HCT116 (cell line): ENCODE measurements at regions not wholly inside any gene's neighbourhood (a gene's known extent, or its start where the extent isn't known, plus 50 kb on each side); places are given as distances from the start of the nearest gene placed in this dataset.

Experiments used
- ATAC-seq: fragments of 200-7000 bp; cut with Tn5 transposase; 2 replicates; pipeline ENCODE4 v1.9.1; 2020; ENCODE audit warnings: mild to moderate bottlenecking, moderate library complexity
- BruUV-seq: library from RNA; stranded (reverse); fragments of 400-500 nt; replicated peaks from 2 replicates; lab custom pipeline; 2021; lab: Mats Ljungman, UMichigan
- CTCF ChIA-PET: fragments of 300-600 bp; sonication (Branson Sonifier 250); formaldehyde crosslinking; loops from one replicate; lab custom pipeline; 2021; ENCODE audit warnings: antibody characterized with exemption; lab: Charles Lee
- POLR2A ChIA-PET: fragments of 300-600, 350-600 bp; sonication (Branson Sonifier 250); formaldehyde crosslinking; loops from one replicate; lab custom pipeline; 2021; ENCODE audit warnings: antibody characterized with exemption; lab: Charles Lee
- RAD21 ChIA-PET, 2 experiments: fragments of 300-600 bp; sonication (Branson Sonifier 250); formaldehyde crosslinking; loops; one replicate each; lab custom pipeline; 2023; ENCODE audit warnings: low total read pairs in 2 of 2; ENCODE audit not compliant: uncharacterized antibody in 2 of 2, unreplicated experiment in 2 of 2, low non-redundant PET in 1 of 2; lab: Charles Lee
- DNase-seq: peaks from one replicate; pipeline ENCODE4 v3.0.0-alpha.2; 2010; ENCODE audit warnings: low read depth, low spot score
- H2AFZ ChIP-seq: fragments of 200-600 bp; shearing (Covaris generic), sonication (generic); 2 replicates; pipeline ENCODE4 v1.6.1; 2017; ENCODE audit warnings: low read depth, mixed run types, mixed read lengths, antibody characterized with exemption, low read length; ENCODE audit not compliant: poor library complexity, severe bottlenecking
- H3K27ac ChIP-seq: 2 replicates; pipeline ENCODE4 v1.5.1; 2012; ENCODE audit warnings: low read depth, low read length
- H3K27me3 ChIP-seq: fragments of 200-600 bp; sonication (generic); 2 replicates; pipeline ENCODE4 v1.6.1; 2016; ENCODE audit warnings: mixed run types, low read length, mixed read lengths; ENCODE audit not compliant: insufficient read depth
- H3K36me3 ChIP-seq, 2 experiments: fragments of 200-500 bp in 1 of 2; fragments of 200-600 bp in 1 of 2; sonication (Bioruptor generic) in 1 of 2; sonication (generic) in 1 of 2; 2 replicates each; pipeline versions ENCODE4 v1.5.1 to v1.6.1; 2014 to 2016; ENCODE audit warnings: low read length in 2 of 2, inconsistent platforms in 1 of 2, mixed read lengths in 1 of 2, mixed run types in 1 of 2; ENCODE audit not compliant: insufficient read depth in 2 of 2, control insufficient read depth in 1 of 2
- H3K4me1 ChIP-seq, 2 experiments: fragments of 200-600 bp in 1 of 2; sonication (generic) in 1 of 2; 2 replicates each; pipeline versions ENCODE4 v1.5.1 to v1.6.1; 2012 to 2017; ENCODE audit warnings: low read length in 2 of 2, inconsistent platforms in 1 of 2, mild to moderate bottlenecking in 1 of 2, mixed read lengths in 1 of 2, mixed run types in 1 of 2, moderate library complexity in 1 of 2; ENCODE audit not compliant: insufficient read depth in 2 of 2, control insufficient read depth in 1 of 2
- H3K4me2 ChIP-seq: fragments of 200-600 bp; sonication (generic); 2 replicates; pipeline ENCODE4 v1.6.1; 2017; ENCODE audit warnings: mixed run types, low read length, mixed read lengths
- H3K4me3 ChIP-seq, 2 experiments: fragments of 200-600 bp in 1 of 2; sonication (generic) in 1 of 2; replicated peaks in 1 of 2; 2 replicates each; pipeline ENCODE4 v1.5.1; 2011 to 2016; ENCODE audit warnings: low read length in 2 of 2, control low read depth in 1 of 2, low read depth in 1 of 2, mild to moderate bottlenecking in 1 of 2, mixed read lengths in 1 of 2, mixed run types in 1 of 2
- H3K79me2 ChIP-seq: fragments of 200-600 bp; sonication (generic); 2 replicates; pipeline ENCODE4 v1.6.1; 2017; ENCODE audit warnings: mild to moderate bottlenecking, mixed run types, low read length, moderate library complexity, mixed read lengths; ENCODE audit not compliant: insufficient read depth
- H3K9ac ChIP-seq: fragments of 200-600 bp; sonication (generic); 2 replicates; pipeline ENCODE4 v1.6.1; 2016; ENCODE audit warnings: low read length, mixed read lengths
- H3K9me2 ChIP-seq: fragments of 200-600 bp; sonication (generic), shearing (Covaris generic); 2 replicates; pipeline ENCODE4 v1.6.1; 2017; ENCODE audit warnings: mixed run types, mild to moderate bottlenecking, moderate library complexity; ENCODE audit not compliant: insufficient read depth
- H3K9me3 ChIP-seq, 2 experiments: fragments of 200-500 bp in 1 of 2; fragments of 200-600 bp in 1 of 2; sonication (Bioruptor generic) in 1 of 2; sonication (generic) in 1 of 2; 2 replicates each; pipeline ENCODE4 v1.6.1; 2014 to 2017; ENCODE audit warnings: low read length in 2 of 2, mixed read lengths in 2 of 2, inconsistent platforms in 1 of 2, low read depth in 1 of 2, mild to moderate bottlenecking in 1 of 2, mixed run types in 1 of 2, moderate library complexity in 1 of 2; ENCODE audit not compliant: control insufficient read depth in 1 of 2, insufficient read depth in 1 of 2
- H4K20me1 ChIP-seq: fragments of 200-600 bp; sonication (generic), shearing (Covaris generic); 2 replicates; pipeline ENCODE4 v1.6.1; 2017; ENCODE audit warnings: mixed run types, mild to moderate bottlenecking, moderate library complexity; ENCODE audit not compliant: insufficient read depth
- CEBPB ChIP-seq: IDR thresholded peaks from 2 replicates; pipeline ENCODE4 v1.6.1; 2012; ENCODE audit warnings: low read depth
- EGR1 ChIP-seq: IDR thresholded peaks from 2 replicates; pipeline ENCODE4 v1.6.1; 2012; ENCODE audit warnings: low read depth
- EZH2 ChIP-seq: fragments of 200-600 bp; sonication (generic); IDR thresholded peaks from 2 replicates; pipeline ENCODE4 v1.6.1; 2017; ENCODE audit warnings: antibody characterized with exemption, mixed run types
- FOSL1 ChIP-seq: IDR thresholded peaks from 2 replicates; pipeline ENCODE4 v1.6.1; 2012; ENCODE audit warnings: low read depth
- POLR2A ChIP-seq: IDR thresholded peaks from 2 replicates; pipeline ENCODE4 v1.7.0; 2011; ENCODE audit warnings: borderline replicate concordance; ENCODE audit not compliant: insufficient read depth, insufficient read length; ENCODE audit errors: extremely low read depth
- POLR2AphosphoS5 ChIP-seq: IDR thresholded peaks from 2 replicates; pipeline ENCODE4 v1.6.1; 2011; ENCODE audit warnings: mild to moderate bottlenecking, low read depth, low read length, moderate library complexity
- TCF7L2 ChIP-seq: IDR thresholded peaks from 2 replicates; pipeline ENCODE4 v1.7.0; 2011; ENCODE audit warnings: borderline replicate concordance, inconsistent platforms; ENCODE audit not compliant: insufficient read depth, insufficient read length; ENCODE audit errors: extremely low read depth
- ZNF274 ChIP-seq: fragments of 200-500 bp; sonication (Bioruptor generic); IDR thresholded peaks from 2 replicates; pipeline ENCODE4 v1.6.1; 2014; ENCODE audit warnings: mild to moderate bottlenecking, low read depth, low read length, inconsistent platforms
- intact Hi-C: fragments of 100-400 bp; cut with micrococcal nuclease; formaldehyde crosslinking; loops from 2 replicates; pipeline ENCODE4 v1.10.0; 2022
- TF ChIP-seq, protein P1 (sequence below), 3 experiments: fragments of 200-600 bp in 1 of 3; sonication (generic) in 1 of 3; IDR thresholded peaks in 2 of 3; conservative IDR thresholded peaks in 1 of 3; 2 replicates each; pipeline ENCODE4 v1.5.1; 2012 to 2017; ENCODE audit warnings: low read depth in 2 of 3, low read length in 2 of 3, antibody characterized with exemption in 1 of 3, borderline replicate concordance in 1 of 3, control low read depth in 1 of 3, mild to moderate bottlenecking in 1 of 3, mixed read lengths in 1 of 3, mixed run types in 1 of 3, moderate library complexity in 1 of 3; ENCODE audit not compliant: insufficient read depth in 1 of 3
- TF ChIP-seq, protein P2 (sequence below): IDR thresholded peaks from 2 replicates; pipeline ENCODE4 v1.6.1; 2012
- TF ChIP-seq, protein P3 (sequence below): IDR thresholded peaks from 2 replicates; pipeline ENCODE4 v1.6.1; 2011; ENCODE audit warnings: mild to moderate bottlenecking, low read length, moderate library complexity; ENCODE audit not compliant: insufficient replicate concordance; ENCODE audit errors: extremely low read depth
- TF ChIP-seq, protein P4 (sequence below): IDR thresholded peaks from 2 replicates; pipeline ENCODE4 v1.6.1; 2012; ENCODE audit warnings: low read depth

GRCh38 chr17:34478244-34478643 is 101.1 kb upstream of the TMEM132E start:
- Histone ChIP-seq H3K79me2 (no peaks in the 10 kb centered on the region), H3K4me2 (no peak overlapping the region), H3K9ac (no peak overlapping the region), H3K4me3 (no peak overlapping the region), H3K27me3 (peaks cover 28% of the 10 kb centered on the region), H3K27ac (no peak overlapping the region), H3K36me3 (no peaks in the 10 kb centered on the region), H3K4me1 (no peaks in the 10 kb centered on the region), H2AFZ (no peak overlapping the region), H4K20me1 (no peaks in the 10 kb centered on the region), H3K9me3 (no peaks in the 10 kb centered on the region), H3K9me2 (no peaks in the 10 kb centered on the region)
- RAD21 ChIA-PET, result no interaction called here
- ATAC-seq (no peak), DNase-seq (no peak)
- intact Hi-C loops, result no loop called here
- POLR2A ChIA-PET, result no interaction called here
- TF ChIP-seq CEBPB, result no peak
- TF ChIP-seq, protein P1, sequence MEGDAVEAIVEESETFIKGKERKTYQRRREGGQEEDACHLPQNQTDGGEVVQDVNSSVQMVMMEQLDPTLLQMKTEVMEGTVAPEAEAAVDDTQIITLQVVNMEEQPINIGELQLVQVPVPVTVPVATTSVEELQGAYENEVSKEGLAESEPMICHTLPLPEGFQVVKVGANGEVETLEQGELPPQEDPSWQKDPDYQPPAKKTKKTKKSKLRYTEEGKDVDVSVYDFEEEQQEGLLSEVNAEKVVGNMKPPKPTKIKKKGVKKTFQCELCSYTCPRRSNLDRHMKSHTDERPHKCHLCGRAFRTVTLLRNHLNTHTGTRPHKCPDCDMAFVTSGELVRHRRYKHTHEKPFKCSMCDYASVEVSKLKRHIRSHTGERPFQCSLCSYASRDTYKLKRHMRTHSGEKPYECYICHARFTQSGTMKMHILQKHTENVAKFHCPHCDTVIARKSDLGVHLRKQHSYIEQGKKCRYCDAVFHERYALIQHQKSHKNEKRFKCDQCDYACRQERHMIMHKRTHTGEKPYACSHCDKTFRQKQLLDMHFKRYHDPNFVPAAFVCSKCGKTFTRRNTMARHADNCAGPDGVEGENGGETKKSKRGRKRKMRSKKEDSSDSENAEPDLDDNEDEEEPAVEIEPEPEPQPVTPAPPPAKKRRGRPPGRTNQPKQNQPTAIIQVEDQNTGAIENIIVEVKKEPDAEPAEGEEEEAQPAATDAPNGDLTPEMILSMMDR (IDR thresholded peaks at IDR 0.05 in 2 of 3, conservative IDR thresholded peaks at IDR 0.05 in 1 of 3; ENCODE audit: borderline replicate concordance in 1 of 3, insufficient read depth in 1 of 3, low read depth in 2 of 3, low read length in 2 of 3), result no peak
- TF ChIP-seq POLR2A, result no peak
- no peak for TF ChIP-seq EZH2
- TF ChIP-seq FOSL1, result no peak
- TF ChIP-seq, protein P2, sequence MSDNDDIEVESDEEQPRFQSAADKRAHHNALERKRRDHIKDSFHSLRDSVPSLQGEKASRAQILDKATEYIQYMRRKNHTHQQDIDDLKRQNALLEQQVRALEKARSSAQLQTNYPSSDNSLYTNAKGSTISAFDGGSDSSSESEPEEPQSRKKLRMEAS, result no peak
- TF ChIP-seq, protein P3, sequence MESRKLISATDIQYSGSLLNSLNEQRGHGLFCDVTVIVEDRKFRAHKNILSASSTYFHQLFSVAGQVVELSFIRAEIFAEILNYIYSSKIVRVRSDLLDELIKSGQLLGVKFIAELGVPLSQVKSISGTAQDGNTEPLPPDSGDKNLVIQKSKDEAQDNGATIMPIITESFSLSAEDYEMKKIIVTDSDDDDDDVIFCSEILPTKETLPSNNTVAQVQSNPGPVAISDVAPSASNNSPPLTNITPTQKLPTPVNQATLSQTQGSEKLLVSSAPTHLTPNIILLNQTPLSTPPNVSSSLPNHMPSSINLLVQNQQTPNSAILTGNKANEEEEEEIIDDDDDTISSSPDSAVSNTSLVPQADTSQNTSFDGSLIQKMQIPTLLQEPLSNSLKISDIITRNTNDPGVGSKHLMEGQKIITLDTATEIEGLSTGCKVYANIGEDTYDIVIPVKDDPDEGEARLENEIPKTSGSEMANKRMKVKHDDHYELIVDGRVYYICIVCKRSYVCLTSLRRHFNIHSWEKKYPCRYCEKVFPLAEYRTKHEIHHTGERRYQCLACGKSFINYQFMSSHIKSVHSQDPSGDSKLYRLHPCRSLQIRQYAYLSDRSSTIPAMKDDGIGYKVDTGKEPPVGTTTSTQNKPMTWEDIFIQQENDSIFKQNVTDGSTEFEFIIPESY, result no peak
- no peak for TF ChIP-seq EGR1
- TF ChIP-seq TCF7L2, result no peak
- TF ChIP-seq ZNF274, result no peak
- no peak for TF ChIP-seq POLR2AphosphoS5
- TF ChIP-seq, protein P4, sequence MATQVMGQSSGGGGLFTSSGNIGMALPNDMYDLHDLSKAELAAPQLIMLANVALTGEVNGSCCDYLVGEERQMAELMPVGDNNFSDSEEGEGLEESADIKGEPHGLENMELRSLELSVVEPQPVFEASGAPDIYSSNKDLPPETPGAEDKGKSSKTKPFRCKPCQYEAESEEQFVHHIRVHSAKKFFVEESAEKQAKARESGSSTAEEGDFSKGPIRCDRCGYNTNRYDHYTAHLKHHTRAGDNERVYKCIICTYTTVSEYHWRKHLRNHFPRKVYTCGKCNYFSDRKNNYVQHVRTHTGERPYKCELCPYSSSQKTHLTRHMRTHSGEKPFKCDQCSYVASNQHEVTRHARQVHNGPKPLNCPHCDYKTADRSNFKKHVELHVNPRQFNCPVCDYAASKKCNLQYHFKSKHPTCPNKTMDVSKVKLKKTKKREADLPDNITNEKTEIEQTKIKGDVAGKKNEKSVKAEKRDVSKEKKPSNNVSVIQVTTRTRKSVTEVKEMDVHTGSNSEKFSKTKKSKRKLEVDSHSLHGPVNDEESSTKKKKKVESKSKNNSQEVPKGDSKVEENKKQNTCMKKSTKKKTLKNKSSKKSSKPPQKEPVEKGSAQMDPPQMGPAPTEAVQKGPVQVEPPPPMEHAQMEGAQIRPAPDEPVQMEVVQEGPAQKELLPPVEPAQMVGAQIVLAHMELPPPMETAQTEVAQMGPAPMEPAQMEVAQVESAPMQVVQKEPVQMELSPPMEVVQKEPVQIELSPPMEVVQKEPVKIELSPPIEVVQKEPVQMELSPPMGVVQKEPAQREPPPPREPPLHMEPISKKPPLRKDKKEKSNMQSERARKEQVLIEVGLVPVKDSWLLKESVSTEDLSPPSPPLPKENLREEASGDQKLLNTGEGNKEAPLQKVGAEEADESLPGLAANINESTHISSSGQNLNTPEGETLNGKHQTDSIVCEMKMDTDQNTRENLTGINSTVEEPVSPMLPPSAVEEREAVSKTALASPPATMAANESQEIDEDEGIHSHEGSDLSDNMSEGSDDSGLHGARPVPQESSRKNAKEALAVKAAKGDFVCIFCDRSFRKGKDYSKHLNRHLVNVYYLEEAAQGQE, result no peak
- no TSS peak for BruUV-seq
- CTCF ChIA-PET, result no interaction called here
